LNCaP clone FGC (cell line): ENCODE measurements at regions not wholly inside any gene's neighbourhood (a gene's known extent, or its start where the extent isn't known, plus 50 kb on each side); places are given as distances from the start of the nearest gene placed in this dataset.
"Not testable (repeated sequence)": the region's sequence is repeated elsewhere in the genome, so short reads cannot be mapped to it uniquely, and the experiment has no call there.

Experiments
- DNase-seq: peaks from one replicate; pipeline ENCODE4 v3.0.0-alpha.2; 2011; ENCODE audit warnings: low read depth
- H3K4me3 ChIP-seq: 2 replicates; pipeline ENCODE4 v1.5.1; 2011; ENCODE audit warnings: mild to moderate bottlenecking, low read depth, low read length, control low read depth
- CTCF ChIP-seq: IDR thresholded peaks from 2 replicates; pipeline ENCODE4 v1.5.1; 2012; ENCODE audit warnings: mild to moderate bottlenecking; ENCODE audit not compliant: control insufficient read depth, insufficient read depth; ENCODE audit errors: extremely low read depth

- TF ChIP-seq CTCF, result peak; percentile 35
- DNase-seq, result no peak
- H3K4me3 ChIP-seq, result no peak overlapping the region
Observed at GRCh38 chr3:26280517-26280916, 342.1 kb upstream of the LRRC3B start.

GRCh38 chr3:26281284-26281985 lies 341.1 kb upstream of the LRRC3B start:
- no peak for TF ChIP-seq CTCF
- no peak overlapping the region for H3K4me3 ChIP-seq
- no peak for DNase-seq

- H3K4me3 ChIP-seq, DNase-seq: not testable (repeated sequence)
Observed at GRCh38 chr3:26284503-26284902, 338.1 kb upstream of the LRRC3B start.

- DNase-seq, result no peak
- no peak for TF ChIP-seq CTCF
Observed at GRCh38 chr3:26291840-26292239, 330.7 kb upstream of the LRRC3B start.

GRCh38 chr3:26292780-26293179 lies 329.8 kb upstream of the LRRC3B start:
- TF ChIP-seq CTCF, result no peak
- DNase-seq, result no peak
- H3K4me3 ChIP-seq, result no peak overlapping the region

More at GRCh38 chr3:26291840-26292239, 330.7 kb upstream of the LRRC3B start:
- no peak overlapping the region for H3K4me3 ChIP-seq

- DNase-seq, result no peak
Observed at GRCh38 chr3:26293329-26293844, 329.2 kb upstream of the LRRC3B start.

GRCh38 chr3:26307192-26307591 lies 315.4 kb upstream of the LRRC3B start:
- no peak for TF ChIP-seq CTCF
- no peak for DNase-seq
- no peak overlapping the region for H3K4me3 ChIP-seq

More at GRCh38 chr3:26293329-26293844, 329.2 kb upstream of the LRRC3B start:
- no peak for TF ChIP-seq CTCF
- no peak overlapping the region for H3K4me3 ChIP-seq
